Activated T-cell treated with anti-CD3 and anti-CD28 coated beads for 1 hour (primary cell): ENCODE measurements at regions not wholly inside any gene's neighbourhood (a gene's known extent, or its start where the extent isn't known, plus 50 kb on each side); places are given as distances from the start of the nearest gene placed in this dataset.

Experiments
- DNase-seq: peaks from one replicate; pipeline ENCODE4 v3.0.0-alpha.2; 2020; ENCODE audit warnings: low read depth

GRCh38 chr6:98633886-98634285 is 200.5 kb upstream of the POU3F2 start:
- no peak for DNase-seq

GRCh38 chr6:98634569-98634968 is 199.8 kb upstream of the POU3F2 start:
- DNase-seq = no peak

- DNase-seq = no peak
Observed at GRCh38 chr6:98635191-98635590, 199.2 kb upstream of the POU3F2 start.

GRCh38 chr6:98636941-98637340 is 197.4 kb upstream of the POU3F2 start:
- DNase-seq = no peak

GRCh38 chr6:98639089-98639635 is 195.2 kb upstream of the POU3F2 start:
- DNase-seq = no peak

GRCh38 chr6:98640366-98640765 is 194.0 kb upstream of the POU3F2 start:
- DNase-seq = no peak

- no peak for DNase-seq
Observed at GRCh38 chr6:98641949-98642719, 192.2 kb upstream of the POU3F2 start.

GRCh38 chr6:98644063-98644462 is 190.3 kb upstream of the POU3F2 start:
- DNase-seq = no peak

GRCh38 chr6:98648211-98648914 is 186.0 kb upstream of the POU3F2 start:
- no peak for DNase-seq

GRCh38 chr6:98650941-98651340 is 183.4 kb upstream of the POU3F2 start:
- no peak for DNase-seq

GRCh38 chr6:98653179-98653578 is 181.2 kb upstream of the POU3F2 start:
- no peak for DNase-seq

GRCh38 chr6:98657764-98658163 is 176.6 kb upstream of the POU3F2 start:
- DNase-seq = no peak

- no peak for DNase-seq
Observed at GRCh38 chr6:98669371-98669770, 165.0 kb upstream of the POU3F2 start.

GRCh38 chr6:98670045-98670746 is 164.2 kb upstream of the POU3F2 start:
- no peak for DNase-seq

- no peak for DNase-seq
Observed at GRCh38 chr6:98672681-98673475, 161.5 kb upstream of the POU3F2 start.

GRCh38 chr6:98678481-98678880 is 155.9 kb upstream of the POU3F2 start:
- no peak for DNase-seq

GRCh38 chr6:98686008-98686601 is 148.3 kb upstream of the POU3F2 start:
- no peak for DNase-seq

GRCh38 chr6:98687752-98688151 is 146.6 kb upstream of the POU3F2 start:
- DNase-seq = no peak

- no peak for DNase-seq
Observed at GRCh38 chr6:98695091-98695801, 139.1 kb upstream of the POU3F2 start.

- DNase-seq = no peak
Observed at GRCh38 chr6:98711380-98711779, 123.0 kb upstream of the POU3F2 start.

- DNase-seq = no peak
Observed at GRCh38 chr6:98716341-98716740, 118.0 kb upstream of the POU3F2 start.
